ENCODE measurements at regions not wholly inside any gene's neighbourhood (a gene's known extent, or its start where the extent isn't known, plus 50 kb on each side); places are given as distances from the start of the nearest gene placed in this dataset.

DNA sequence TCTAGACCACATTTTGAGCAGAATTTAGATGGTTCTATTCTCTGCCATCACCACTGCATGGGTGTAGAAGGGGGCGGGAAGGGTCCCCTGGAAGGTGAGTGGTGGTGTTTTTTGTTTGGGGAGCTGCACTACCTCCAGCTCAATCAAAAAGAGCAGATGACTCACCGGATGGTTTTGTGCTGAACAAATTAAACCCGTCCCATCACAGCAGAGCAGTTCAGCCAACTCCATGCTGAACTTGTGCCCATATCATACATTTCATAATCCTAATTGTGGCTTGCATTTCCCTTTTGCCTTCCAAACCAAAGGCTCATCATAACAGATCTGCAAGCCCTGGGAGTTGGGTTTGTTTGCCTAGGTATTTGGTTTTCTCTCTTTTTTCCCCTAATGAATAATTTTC, 53.0 kb upstream of the RPH3A start:
- TF ChIP-seq, protein P1, sequence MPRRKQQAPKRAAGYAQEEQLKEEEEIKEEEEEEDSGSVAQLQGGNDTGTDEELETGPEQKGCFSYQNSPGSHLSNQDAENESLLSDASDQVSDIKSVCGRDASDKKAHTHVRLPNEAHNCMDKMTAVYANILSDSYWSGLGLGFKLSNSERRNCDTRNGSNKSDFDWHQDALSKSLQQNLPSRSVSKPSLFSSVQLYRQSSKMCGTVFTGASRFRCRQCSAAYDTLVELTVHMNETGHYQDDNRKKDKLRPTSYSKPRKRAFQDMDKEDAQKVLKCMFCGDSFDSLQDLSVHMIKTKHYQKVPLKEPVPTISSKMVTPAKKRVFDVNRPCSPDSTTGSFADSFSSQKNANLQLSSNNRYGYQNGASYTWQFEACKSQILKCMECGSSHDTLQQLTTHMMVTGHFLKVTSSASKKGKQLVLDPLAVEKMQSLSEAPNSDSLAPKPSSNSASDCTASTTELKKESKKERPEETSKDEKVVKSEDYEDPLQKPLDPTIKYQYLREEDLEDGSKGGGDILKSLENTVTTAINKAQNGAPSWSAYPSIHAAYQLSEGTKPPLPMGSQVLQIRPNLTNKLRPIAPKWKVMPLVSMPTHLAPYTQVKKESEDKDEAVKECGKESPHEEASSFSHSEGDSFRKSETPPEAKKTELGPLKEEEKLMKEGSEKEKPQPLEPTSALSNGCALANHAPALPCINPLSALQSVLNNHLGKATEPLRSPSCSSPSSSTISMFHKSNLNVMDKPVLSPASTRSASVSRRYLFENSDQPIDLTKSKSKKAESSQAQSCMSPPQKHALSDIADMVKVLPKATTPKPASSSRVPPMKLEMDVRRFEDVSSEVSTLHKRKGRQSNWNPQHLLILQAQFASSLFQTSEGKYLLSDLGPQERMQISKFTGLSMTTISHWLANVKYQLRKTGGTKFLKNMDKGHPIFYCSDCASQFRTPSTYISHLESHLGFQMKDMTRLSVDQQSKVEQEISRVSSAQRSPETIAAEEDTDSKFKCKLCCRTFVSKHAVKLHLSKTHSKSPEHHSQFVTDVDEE (CRISPR knock-in tag; IDR thresholded peaks at IDR 0.05): no peak
- TF ChIP-seq, protein P2, sequence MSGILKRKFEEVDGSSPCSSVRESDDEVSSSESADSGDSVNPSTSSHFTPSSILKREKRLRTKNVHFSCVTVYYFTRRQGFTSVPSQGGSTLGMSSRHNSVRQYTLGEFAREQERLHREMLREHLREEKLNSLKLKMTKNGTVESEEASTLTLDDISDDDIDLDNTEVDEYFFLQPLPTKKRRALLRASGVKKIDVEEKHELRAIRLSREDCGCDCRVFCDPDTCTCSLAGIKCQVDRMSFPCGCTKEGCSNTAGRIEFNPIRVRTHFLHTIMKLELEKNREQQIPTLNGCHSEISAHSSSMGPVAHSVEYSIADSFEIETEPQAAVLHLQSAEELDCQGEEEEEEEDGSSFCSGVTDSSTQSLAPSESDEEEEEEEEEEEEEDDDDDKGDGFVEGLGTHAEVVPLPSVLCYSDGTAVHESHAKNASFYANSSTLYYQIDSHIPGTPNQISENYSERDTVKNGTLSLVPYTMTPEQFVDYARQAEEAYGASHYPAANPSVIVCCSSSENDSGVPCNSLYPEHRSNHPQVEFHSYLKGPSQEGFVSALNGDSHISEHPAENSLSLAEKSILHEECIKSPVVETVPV (CRISPR knock-in tag; IDR thresholded peaks at IDR 0.05): no peak
- no peak for ATAC-seq

DNA sequence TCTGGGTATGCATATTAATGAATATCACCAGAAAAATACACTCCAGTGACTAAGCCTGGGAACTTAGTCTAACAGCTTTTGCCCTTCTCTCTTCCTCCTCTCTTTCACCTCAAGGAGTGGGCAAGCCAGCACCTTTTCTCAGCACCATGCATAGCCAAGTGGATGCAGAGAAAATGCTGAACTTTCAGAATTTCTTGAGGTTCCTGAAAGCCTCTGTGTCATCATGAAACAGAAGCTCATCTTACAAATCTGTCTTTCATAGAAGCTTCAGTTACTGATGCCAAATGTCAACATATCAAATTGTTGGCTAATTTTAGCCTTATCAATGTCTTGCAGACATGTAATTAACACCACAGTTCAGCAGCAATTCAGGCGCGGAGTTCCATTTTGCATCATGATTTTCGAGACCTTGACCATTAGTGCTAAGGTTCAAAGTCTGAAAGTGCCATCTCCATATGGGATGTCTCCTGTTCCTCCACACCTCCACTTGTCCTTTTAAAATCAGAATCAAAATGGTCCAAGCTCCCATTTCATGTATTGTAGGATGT, 51.1 kb upstream of the RPH3A start:
- ATAC-seq: no peak
- TF ChIP-seq TCF4 (CRISPR knock-in tag; IDR thresholded peaks at IDR 0.05; ENCODE audit: borderline replicate concordance) (no peak), TOX (CRISPR knock-in tag; IDR thresholded peaks at IDR 0.05; ENCODE audit: borderline replicate concordance) (no peak), ARNTL (CRISPR knock-in tag; IDR thresholded peaks at IDR 0.05; ENCODE audit: borderline replicate concordance, low read depth) (no peak)

DNA sequence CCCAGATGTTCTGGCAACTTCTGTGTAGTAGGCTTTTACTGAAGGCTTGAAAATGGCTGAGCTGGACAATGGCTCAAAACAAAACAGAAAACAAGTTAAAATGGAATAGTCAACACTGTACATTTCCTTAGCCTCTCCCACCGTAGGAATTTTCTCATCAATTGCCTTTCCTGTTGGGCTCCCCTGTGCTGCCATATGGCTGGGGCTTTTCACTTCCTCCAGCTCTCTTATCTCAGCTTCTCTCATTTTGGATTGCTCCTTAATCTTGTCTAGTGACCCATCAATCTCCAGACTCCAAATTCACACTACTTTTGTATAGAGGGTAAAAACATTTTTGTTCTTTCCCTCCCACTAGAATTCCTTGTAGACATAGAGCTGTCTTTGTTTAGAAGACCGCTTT, 50.4 kb upstream of the RPH3A start:
- ATAC-seq: no peak
- TF ChIP-seq ZNF565 (CRISPR knock-in tag; conservative IDR thresholded peaks at IDR 0.05; ENCODE audit: low read depth) (no peak), ZC3H10 (CRISPR knock-in tag; IDR thresholded peaks at IDR 0.05) (no peak), TCF4 (CRISPR knock-in tag; IDR thresholded peaks at IDR 0.05; ENCODE audit: borderline replicate concordance) (no peak), ZNF8 (CRISPR knock-in tag; IDR thresholded peaks at IDR 0.05) (no peak), ISL1 (CRISPR knock-in tag; IDR thresholded peaks at IDR 0.05) (no peak), ESRRG (CRISPR knock-in tag; IDR thresholded peaks at IDR 0.05) (no peak), TOX (CRISPR knock-in tag; IDR thresholded peaks at IDR 0.05; ENCODE audit: borderline replicate concordance) (no peak), ZNF70 (CRISPR knock-in tag; IDR thresholded peaks at IDR 0.05) (no peak), GLIS3 (CRISPR knock-in tag; IDR thresholded peaks at IDR 0.05) (no peak), ZFP3 (CRISPR knock-in tag; IDR thresholded peaks at IDR 0.05) (no peak), OSR1 (CRISPR knock-in tag; IDR thresholded peaks at IDR 0.05) (no peak), CSDC2 (CRISPR knock-in tag; IDR thresholded peaks at IDR 0.05) (no peak), ZFP30 (CRISPR knock-in tag; IDR thresholded peaks at IDR 0.05) (no peak), BACH2 (CRISPR knock-in tag; IDR thresholded peaks at IDR 0.05; ENCODE audit: borderline replicate concordance) (no peak), RARB (CRISPR knock-in tag; IDR thresholded peaks at IDR 0.05) (no peak)
- TF ChIP-seq, protein P2 (CRISPR knock-in tag; IDR thresholded peaks at IDR 0.05): no peak
- TF ChIP-seq, protein P1 (CRISPR knock-in tag; IDR thresholded peaks at IDR 0.05): no peak
- TF ChIP-seq, protein P3, sequence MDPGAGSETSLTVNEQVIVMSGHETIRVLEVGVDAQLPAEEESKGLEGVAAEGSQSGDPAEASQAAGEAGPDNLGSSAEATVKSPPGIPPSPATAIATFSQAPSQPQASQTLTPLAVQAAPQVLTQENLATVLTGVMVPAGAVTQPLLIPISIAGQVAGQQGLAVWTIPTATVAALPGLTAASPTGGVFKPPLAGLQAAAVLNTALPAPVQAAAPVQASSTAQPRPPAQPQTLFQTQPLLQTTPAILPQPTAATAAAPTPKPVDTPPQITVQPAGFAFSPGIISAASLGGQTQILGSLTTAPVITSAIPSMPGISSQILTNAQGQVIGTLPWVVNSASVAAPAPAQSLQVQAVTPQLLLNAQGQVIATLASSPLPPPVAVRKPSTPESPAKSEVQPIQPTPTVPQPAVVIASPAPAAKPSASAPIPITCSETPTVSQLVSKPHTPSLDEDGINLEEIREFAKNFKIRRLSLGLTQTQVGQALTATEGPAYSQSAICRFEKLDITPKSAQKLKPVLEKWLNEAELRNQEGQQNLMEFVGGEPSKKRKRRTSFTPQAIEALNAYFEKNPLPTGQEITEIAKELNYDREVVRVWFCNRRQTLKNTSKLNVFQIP (CRISPR knock-in tag; IDR thresholded peaks at IDR 0.05; ENCODE audit: borderline replicate concordance, low read depth): no peak
- TF ChIP-seq, protein P4, sequence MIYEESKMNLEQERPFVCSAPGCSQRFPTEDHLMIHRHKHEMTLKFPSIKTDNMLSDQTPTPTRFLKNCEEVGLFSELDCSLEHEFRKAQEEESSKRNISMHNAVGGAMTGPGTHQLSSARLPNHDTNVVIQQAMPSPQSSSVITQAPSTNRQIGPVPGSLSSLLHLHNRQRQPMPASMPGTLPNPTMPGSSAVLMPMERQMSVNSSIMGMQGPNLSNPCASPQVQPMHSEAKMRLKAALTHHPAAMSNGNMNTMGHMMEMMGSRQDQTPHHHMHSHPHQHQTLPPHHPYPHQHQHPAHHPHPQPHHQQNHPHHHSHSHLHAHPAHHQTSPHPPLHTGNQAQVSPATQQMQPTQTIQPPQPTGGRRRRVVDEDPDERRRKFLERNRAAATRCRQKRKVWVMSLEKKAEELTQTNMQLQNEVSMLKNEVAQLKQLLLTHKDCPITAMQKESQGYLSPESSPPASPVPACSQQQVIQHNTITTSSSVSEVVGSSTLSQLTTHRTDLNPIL (CRISPR knock-in tag; IDR thresholded peaks at IDR 0.05; ENCODE audit: low read depth): no peak
- TF ChIP-seq, protein P5, sequence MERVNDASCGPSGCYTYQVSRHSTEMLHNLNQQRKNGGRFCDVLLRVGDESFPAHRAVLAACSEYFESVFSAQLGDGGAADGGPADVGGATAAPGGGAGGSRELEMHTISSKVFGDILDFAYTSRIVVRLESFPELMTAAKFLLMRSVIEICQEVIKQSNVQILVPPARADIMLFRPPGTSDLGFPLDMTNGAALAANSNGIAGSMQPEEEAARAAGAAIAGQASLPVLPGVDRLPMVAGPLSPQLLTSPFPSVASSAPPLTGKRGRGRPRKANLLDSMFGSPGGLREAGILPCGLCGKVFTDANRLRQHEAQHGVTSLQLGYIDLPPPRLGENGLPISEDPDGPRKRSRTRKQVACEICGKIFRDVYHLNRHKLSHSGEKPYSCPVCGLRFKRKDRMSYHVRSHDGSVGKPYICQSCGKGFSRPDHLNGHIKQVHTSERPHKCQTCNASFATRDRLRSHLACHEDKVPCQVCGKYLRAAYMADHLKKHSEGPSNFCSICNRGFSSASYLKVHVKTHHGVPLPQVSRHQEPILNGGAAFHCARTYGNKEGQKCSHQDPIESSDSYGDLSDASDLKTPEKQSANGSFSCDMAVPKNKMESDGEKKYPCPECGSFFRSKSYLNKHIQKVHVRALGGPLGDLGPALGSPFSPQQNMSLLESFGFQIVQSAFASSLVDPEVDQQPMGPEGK (CRISPR knock-in tag; IDR thresholded peaks at IDR 0.05; ENCODE audit: borderline replicate concordance): no peak

Data from SK-N-SH treated with all-trans-retinoic acid at 6 μM for 48 hours (cell line).